Neural cell (in vitro differentiated cells): ENCODE measurements at regions not wholly inside any gene's neighbourhood (a gene's known extent, or its start where the extent isn't known, plus 50 kb on each side); places are given as distances from the start of the nearest gene placed in this dataset.

Experiments used
- H2AFZ ChIP-seq: fragments of 200-600, 300-800 bp; sonication (generic), shearing (Covaris generic); 2 replicates; pipeline ENCODE4 v1.6.0; 2014; ENCODE audit warnings: low read depth, mild to moderate bottlenecking, antibody characterized with exemption, low read length, moderate library complexity
- H3F3A ChIP-seq: fragments of 200-600 bp; shearing (Covaris generic); 2 replicates; pipeline ENCODE4 v1.6.1; 2016; ENCODE audit warnings: mild to moderate bottlenecking, moderate library complexity, mixed read lengths, antibody characterized with exemption, low read length; ENCODE audit not compliant: insufficient read depth, poor library complexity, severe bottlenecking
- H3K27ac ChIP-seq: fragments of 200-600, 300-800 bp; sonication (generic), shearing (Covaris generic); 2 replicates; pipeline ENCODE4 v1.5.1; 2014; ENCODE audit warnings: mild to moderate bottlenecking, low read length, moderate library complexity
- H3K27me3 ChIP-seq: fragments of 300-800, 200-600 bp; sonication (generic), shearing (Covaris generic); 2 replicates; pipeline ENCODE4 v1.6.0; 2014; ENCODE audit warnings: mild to moderate bottlenecking, low read depth, low read length, moderate library complexity; ENCODE audit not compliant: insufficient read depth
- H3K36me3 ChIP-seq: fragments of 300-800, 200-600 bp; sonication (generic), shearing (Covaris generic); 2 replicates; pipeline ENCODE4 v1.5.1; 2014; ENCODE audit warnings: mild to moderate bottlenecking, antibody characterized with exemption, low read length, moderate library complexity; ENCODE audit not compliant: insufficient read depth
- H3K4me2 ChIP-seq: fragments of 300-800, 200-600 bp; sonication (generic), shearing (Covaris generic); 2 replicates; pipeline ENCODE4 v1.6.0; 2014; ENCODE audit warnings: mild to moderate bottlenecking, low read length
- H3K4me3 ChIP-seq: fragments of 300-800, 200-600 bp; sonication (generic), shearing (Covaris generic); 2 replicates; pipeline ENCODE4 v1.5.1; 2014; ENCODE audit warnings: mild to moderate bottlenecking, low read length, moderate library complexity
- H3K79me2 ChIP-seq: fragments of 200-600 bp; shearing (Covaris generic); replicated peaks from 2 replicates; pipeline ENCODE4 v1.6.0; 2014; ENCODE audit warnings: mild to moderate bottlenecking, low read length, moderate library complexity; ENCODE audit not compliant: insufficient read depth
- H3K9ac ChIP-seq: fragments of 300-800, 200-600 bp; sonication (generic), shearing (Covaris generic); 2 replicates; pipeline ENCODE4 v1.6.1; 2016; ENCODE audit warnings: mild to moderate bottlenecking, low read length, mixed read lengths
- H3K9me2 ChIP-seq: fragments of 200-600 bp; shearing (Covaris generic); 2 replicates; pipeline ENCODE4 v1.6.1; 2016; ENCODE audit warnings: mild to moderate bottlenecking, low read length, mixed read lengths; ENCODE audit not compliant: insufficient read depth
- H3K9me3 ChIP-seq: fragments of 200-600, 300-800 bp; sonication (generic), shearing (Covaris generic); 2 replicates; pipeline ENCODE4 v1.6.1; 2016; ENCODE audit warnings: mild to moderate bottlenecking, mixed run types, low read length, moderate library complexity, mixed read lengths
- H4K20me1 ChIP-seq: fragments of 200-600 bp; shearing (Covaris generic); 2 replicates; pipeline ENCODE4 v1.6.1; 2016; ENCODE audit warnings: mild to moderate bottlenecking, mixed run types; ENCODE audit not compliant: insufficient read depth
- CTCF ChIP-seq: fragments of 450-650 bp; IDR thresholded peaks from 2 replicates; pipeline ENCODE4 v1.5.1; 2014; ENCODE audit warnings: antibody characterized with exemption, mild to moderate bottlenecking, moderate library complexity; ENCODE audit not compliant: poor library complexity, severe bottlenecking
- EP300 ChIP-seq: fragments of 450-650 bp; conservative IDR thresholded peaks from 2 replicates; pipeline ENCODE4 v1.6.1; 2014; ENCODE audit warnings: antibody characterized with exemption, mild to moderate bottlenecking, moderate library complexity; ENCODE audit not compliant: poor library complexity, severe bottlenecking
- EZH2 ChIP-seq: fragments of 200-600, 300-800 bp; shearing (Covaris generic), sonication (generic); IDR thresholded peaks from 2 replicates; pipeline ENCODE4 v1.6.1; 2014; ENCODE audit warnings: antibody characterized with exemption, low read length, borderline replicate concordance, mild to moderate bottlenecking; ENCODE audit not compliant: insufficient read depth, poor library complexity, severe bottlenecking
- MXI1 ChIP-seq: fragments of 450-650 bp; conservative IDR thresholded peaks from 2 replicates; pipeline ENCODE4 v1.6.1; 2014; ENCODE audit warnings: antibody characterized with exemption, mild to moderate bottlenecking; ENCODE audit not compliant: poor library complexity, severe bottlenecking
- POLR2AphosphoS5 ChIP-seq: IDR thresholded peaks from 2 replicates; pipeline ENCODE4 v1.6.1; 2012
- RAD21 ChIP-seq: fragments of 450-650 bp; conservative IDR thresholded peaks from 2 replicates; pipeline ENCODE4 v1.6.1; 2014; ENCODE audit warnings: antibody characterized with exemption, mild to moderate bottlenecking, moderate library complexity
- REST ChIP-seq: IDR thresholded peaks from 2 replicates; pipeline ENCODE4 v1.6.1; 2012; ENCODE audit warnings: borderline replicate concordance
- SMC3 ChIP-seq: fragments of 450-650 bp; conservative IDR thresholded peaks from 2 replicates; pipeline ENCODE4 v1.6.1; 2014; ENCODE audit warnings: antibody characterized with exemption, mild to moderate bottlenecking, moderate library complexity; ENCODE audit not compliant: poor library complexity
- TAF1 ChIP-seq: IDR thresholded peaks from 2 replicates; pipeline ENCODE4 v1.6.1; 2012; ENCODE audit warnings: low read depth

- Histone ChIP-seq H3K4me3 (no peak overlapping the region), H3K4me2 (no peak overlapping the region), H4K20me1 (no peaks in the 10 kb centered on the region), H3K79me2 (no peaks in the 10 kb centered on the region), H2AFZ (no peak overlapping the region), H3K9me3 (no peaks in the 10 kb centered on the region), H3K27me3 (no peaks in the 10 kb centered on the region), H3K27ac (no peak overlapping the region), H3K9ac (no peak overlapping the region), H3K36me3 (no peaks in the 10 kb centered on the region), H3F3A (no peaks in the 10 kb centered on the region), H3K9me2 (no peaks in the 10 kb centered on the region)
- no peak for TF ChIP-seq CTCF
Measured at GRCh38 chr1:91075233-91076135, 53.6 kb upstream of the ZNF644 start.

GRCh38 chr1:91073299-91073698, 51.5 kb upstream of the ZNF644 start:
- H3K27me3 ChIP-seq: no peaks in the 10 kb centered on the region
- H3K27ac ChIP-seq: no peak overlapping the region
- H3K36me3 ChIP-seq: no peaks in the 10 kb centered on the region
- H3K9ac ChIP-seq: no peak overlapping the region
- H3K4me2 ChIP-seq: no peak overlapping the region
- H3F3A ChIP-seq: no peaks in the 10 kb centered on the region
- H4K20me1 ChIP-seq: no peaks in the 10 kb centered on the region
- H3K79me2 ChIP-seq: no peaks in the 10 kb centered on the region
- H3K9me2 ChIP-seq: no peaks in the 10 kb centered on the region
- H3K9me3 ChIP-seq: no peaks in the 10 kb centered on the region
- H2AFZ ChIP-seq: no peak overlapping the region
- TF ChIP-seq MXI1: no peak
- TF ChIP-seq SMC3: no peak
- TF ChIP-seq EZH2: no peak
- no peak for TF ChIP-seq CTCF
- no peak for TF ChIP-seq TAF1
- no peak for TF ChIP-seq EP300
- TF ChIP-seq RAD21: no peak
- TF ChIP-seq REST: no peak
- TF ChIP-seq POLR2AphosphoS5: no peak
- no peak overlapping the region for H3K4me3 ChIP-seq
